Endothelial cell (in vitro differentiated cells): ENCODE measurements at regions not wholly inside any gene's neighbourhood (a gene's known extent, or its start where the extent isn't known, plus 50 kb on each side); places are given as distances from the start of the nearest gene placed in this dataset.

Experiments used
- DNase-seq: peaks from one replicate; pipeline ENCODE4 v3.0.0; 2021; ENCODE audit warnings: low spot score
- H3K27ac Mint-ChIP-seq: one replicate; pipeline ENCODE4 v1.8.0; 2021; ENCODE audit warnings: mixed read lengths, inconsistent platforms; ENCODE audit not compliant: unreplicated experiment
- H3K27me3 Mint-ChIP-seq: one replicate; pipeline ENCODE4 v1.8.0; 2021; ENCODE audit warnings: mild to moderate bottlenecking, moderate library complexity, mixed read lengths, inconsistent platforms; ENCODE audit not compliant: unreplicated experiment
- H3K36me3 Mint-ChIP-seq: one replicate; pipeline ENCODE4 v1.8.0; 2021; ENCODE audit warnings: mild to moderate bottlenecking, low read depth, mixed read lengths, inconsistent platforms; ENCODE audit not compliant: unreplicated experiment
- H3K4me1 Mint-ChIP-seq: one replicate; pipeline ENCODE4 v1.8.0; 2021; ENCODE audit warnings: mild to moderate bottlenecking, mixed read lengths, inconsistent platforms; ENCODE audit not compliant: unreplicated experiment
- H3K4me3 Mint-ChIP-seq: one replicate; pipeline ENCODE4 v1.8.0; 2021; ENCODE audit warnings: mild to moderate bottlenecking, mixed read lengths, inconsistent platforms; ENCODE audit not compliant: unreplicated experiment
- H3K9me3 Mint-ChIP-seq: one replicate; pipeline ENCODE4 v1.8.0; 2021; ENCODE audit warnings: mixed read lengths, inconsistent platforms; ENCODE audit not compliant: unreplicated experiment
- TF ChIP-seq, protein P1 (sequence below): fragments of 200-600 bp; sonication (generic); IDR thresholded peaks from one replicate; pipeline ENCODE4 v1.5.0; 2021; ENCODE audit warnings: antibody characterized with exemption; ENCODE audit not compliant: unreplicated experiment

DNA sequence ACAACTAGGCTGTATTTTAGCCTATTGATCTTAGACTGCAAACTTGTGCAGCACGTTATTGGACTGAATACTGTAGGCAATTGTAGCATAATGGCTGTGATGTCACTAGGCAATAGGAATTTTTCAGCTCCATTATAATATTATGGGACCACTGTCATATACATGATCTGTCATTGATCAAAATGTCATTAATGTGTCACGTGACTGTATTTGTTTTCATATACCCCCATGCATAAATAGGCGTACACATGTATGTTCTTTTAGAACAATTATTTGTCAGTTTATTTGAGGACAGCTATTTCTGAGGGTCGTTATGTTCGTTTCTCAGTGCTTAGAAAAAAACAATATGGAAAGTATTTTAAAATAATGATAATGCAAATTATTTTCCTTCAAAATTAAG, 111.9 kb upstream of the CDH2 start:
- Mint-ChIP-seq H3K4me3 (no peak overlapping the region), H3K27ac (no peak overlapping the region), H3K9me3 (no peaks in the 10 kb centered on the region), H3K4me1 (peaks cover 5% of the 10 kb centered on the region), H3K27me3 (peaks cover 3% of the 10 kb centered on the region), H3K36me3 (no peaks in the 10 kb centered on the region)
- TF ChIP-seq, protein P1, sequence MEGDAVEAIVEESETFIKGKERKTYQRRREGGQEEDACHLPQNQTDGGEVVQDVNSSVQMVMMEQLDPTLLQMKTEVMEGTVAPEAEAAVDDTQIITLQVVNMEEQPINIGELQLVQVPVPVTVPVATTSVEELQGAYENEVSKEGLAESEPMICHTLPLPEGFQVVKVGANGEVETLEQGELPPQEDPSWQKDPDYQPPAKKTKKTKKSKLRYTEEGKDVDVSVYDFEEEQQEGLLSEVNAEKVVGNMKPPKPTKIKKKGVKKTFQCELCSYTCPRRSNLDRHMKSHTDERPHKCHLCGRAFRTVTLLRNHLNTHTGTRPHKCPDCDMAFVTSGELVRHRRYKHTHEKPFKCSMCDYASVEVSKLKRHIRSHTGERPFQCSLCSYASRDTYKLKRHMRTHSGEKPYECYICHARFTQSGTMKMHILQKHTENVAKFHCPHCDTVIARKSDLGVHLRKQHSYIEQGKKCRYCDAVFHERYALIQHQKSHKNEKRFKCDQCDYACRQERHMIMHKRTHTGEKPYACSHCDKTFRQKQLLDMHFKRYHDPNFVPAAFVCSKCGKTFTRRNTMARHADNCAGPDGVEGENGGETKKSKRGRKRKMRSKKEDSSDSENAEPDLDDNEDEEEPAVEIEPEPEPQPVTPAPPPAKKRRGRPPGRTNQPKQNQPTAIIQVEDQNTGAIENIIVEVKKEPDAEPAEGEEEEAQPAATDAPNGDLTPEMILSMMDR = no peak
- no peak for DNase-seq

DNA sequence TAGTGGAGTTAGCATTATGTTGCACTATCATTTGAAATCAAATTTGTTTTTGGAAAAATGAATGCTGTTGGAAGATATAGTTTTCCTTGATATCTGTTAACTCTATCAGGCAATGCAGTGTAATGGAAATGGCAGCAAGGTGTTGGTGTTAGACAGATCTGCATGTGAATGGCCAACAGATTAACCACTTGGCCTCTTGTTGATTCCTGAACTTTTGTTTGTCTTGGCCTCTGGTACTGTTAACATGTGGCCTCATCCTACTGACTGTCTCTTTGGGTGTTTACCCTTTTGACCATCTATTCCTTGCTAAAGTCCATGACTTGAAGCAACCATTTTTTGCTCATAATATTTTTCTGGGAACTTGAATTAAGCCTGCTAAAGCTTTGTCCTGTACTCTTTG, 110.2 kb upstream of the CDH2 start:
- Mint-ChIP-seq H3K36me3 (no peaks in the 10 kb centered on the region), H3K27ac (no peak overlapping the region), H3K27me3 (peaks cover 3% of the 10 kb centered on the region), H3K4me3 (no peak overlapping the region), H3K9me3 (no peaks in the 10 kb centered on the region), H3K4me1 (peaks cover 5% of the 10 kb centered on the region)
- no peak for DNase-seq
- TF ChIP-seq, protein P1 = no peak

DNA sequence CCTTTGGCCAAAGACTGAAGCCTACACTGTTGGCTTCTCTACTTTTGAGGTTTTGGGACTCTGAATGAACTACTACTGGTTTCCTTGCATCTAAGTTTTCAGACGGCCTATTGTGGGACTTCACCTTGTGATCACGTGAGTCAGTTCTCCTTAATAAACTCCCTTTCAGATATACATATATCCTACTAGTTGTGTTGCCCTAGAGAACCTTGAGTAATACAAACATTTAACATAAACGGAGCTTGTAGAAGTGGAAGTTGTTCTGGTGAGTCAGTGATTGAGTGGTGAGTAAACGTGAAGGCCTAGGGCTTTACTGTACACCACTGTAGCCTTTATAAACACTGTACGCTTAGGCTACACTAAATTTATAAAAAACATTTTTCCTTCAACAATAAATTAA, 107.2 kb upstream of the CDH2 start:
- no peaks in the 10 kb centered on the region for H3K4me1 Mint-ChIP-seq
- no peak overlapping the region for H3K27ac Mint-ChIP-seq
- no peak overlapping the region for H3K4me3 Mint-ChIP-seq
- no peaks in the 10 kb centered on the region for H3K36me3 Mint-ChIP-seq
- no peaks in the 10 kb centered on the region for H3K9me3 Mint-ChIP-seq
- peaks cover 3% of the 10 kb centered on the region for H3K27me3 Mint-ChIP-seq
- no peak for DNase-seq
- TF ChIP-seq, protein P1 = no peak

DNA sequence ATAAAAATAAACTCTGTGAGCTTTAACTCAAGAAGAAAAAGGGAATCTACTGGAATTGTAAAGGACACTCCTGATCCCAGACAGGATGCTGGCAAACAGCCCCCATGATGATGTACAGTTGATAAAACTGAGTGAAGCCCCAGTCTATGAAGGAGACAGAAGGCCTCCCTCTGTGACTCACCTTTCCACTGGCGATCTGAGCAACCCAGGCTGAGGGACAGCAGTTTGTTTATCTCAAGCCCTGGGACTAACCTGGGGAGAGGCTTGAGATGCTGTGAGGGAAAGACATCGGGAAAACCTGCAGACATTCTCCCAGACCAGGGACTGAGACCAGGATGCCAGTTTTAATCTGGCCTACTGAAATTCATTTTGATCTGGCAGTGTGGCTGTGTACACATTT, 104.5 kb upstream of the CDH2 start:
- Mint-ChIP-seq H3K27ac (no peak overlapping the region), H3K36me3 (no peaks in the 10 kb centered on the region), H3K4me3 (no peak overlapping the region), H3K27me3 (peaks cover 2% of the 10 kb centered on the region), H3K4me1 (no peaks in the 10 kb centered on the region), H3K9me3 (no peaks in the 10 kb centered on the region)
- no peak for DNase-seq
- TF ChIP-seq, protein P1 = no peak

DNA sequence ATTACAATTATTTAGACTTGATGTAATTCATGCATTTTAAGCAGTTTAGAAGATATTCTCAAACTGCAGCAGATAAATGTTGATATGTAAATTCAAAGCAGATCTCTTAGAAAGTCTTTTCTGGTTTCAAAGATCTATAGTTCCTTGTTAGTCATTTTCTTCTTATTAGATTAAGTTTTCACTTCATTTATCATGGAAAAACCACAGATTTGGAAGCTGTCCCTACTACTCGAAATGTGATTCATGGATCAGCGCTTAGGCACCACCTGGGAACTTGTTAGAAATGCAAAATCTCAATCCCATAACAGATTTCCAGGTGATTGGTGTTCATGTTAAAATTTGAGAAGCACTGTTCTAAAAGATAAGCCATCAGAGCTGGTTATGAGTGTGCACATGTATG, 92.8 kb upstream of the CDH2 start:
- no peak overlapping the region for H3K27ac Mint-ChIP-seq
- H3K4me3 Mint-ChIP-seq = no peak overlapping the region
- H3K36me3 Mint-ChIP-seq = no peaks in the 10 kb centered on the region
- no peaks in the 10 kb centered on the region for H3K27me3 Mint-ChIP-seq
- no peak for DNase-seq
- H3K4me1 Mint-ChIP-seq = no peaks in the 10 kb centered on the region
- TF ChIP-seq, protein P1 = no peak
- no peaks in the 10 kb centered on the region for H3K9me3 Mint-ChIP-seq
